Fibroblast of the aortic adventitia (primary cell): ENCODE measurements at regions not wholly inside any gene's neighbourhood (a gene's known extent, or its start where the extent isn't known, plus 50 kb on each side); places are given as distances from the start of the nearest gene placed in this dataset.

Experiments used
- DNase-seq: peaks from one replicate; pipeline ENCODE4 v3.0.0-alpha.2; 2010; ENCODE audit warnings: low read depth
- H3K4me3 ChIP-seq: 2 replicates; pipeline ENCODE4 v1.5.1; 2011; ENCODE audit warnings: low read depth, mild to moderate bottlenecking, control low read depth, low read length, moderate library complexity
- CTCF ChIP-seq: IDR thresholded peaks from 2 replicates; pipeline ENCODE4 v1.5.1; 2011; ENCODE audit warnings: mild to moderate bottlenecking, low read length, control low read depth, inconsistent platforms; ENCODE audit not compliant: insufficient read depth

- no peak overlapping the region for H3K4me3 ChIP-seq
- DNase-seq = no peak
- TF ChIP-seq CTCF = no peak
These were observed 70.4 kb upstream of the SMNDC1 start for GRCh38 chr10:110375121-110375520.

- no peak for DNase-seq
- H3K4me3 ChIP-seq = no peak overlapping the region
- no peak for TF ChIP-seq CTCF
These were observed 71.5 kb upstream of the SMNDC1 start for GRCh38 chr10:110376021-110376766.

- TF ChIP-seq CTCF = no peak
- H3K4me3 ChIP-seq = no peak overlapping the region
- no peak for DNase-seq
These were observed 72.0 kb upstream of the SMNDC1 start for GRCh38 chr10:110376767-110377160.

- no peak for TF ChIP-seq CTCF
- no peak for DNase-seq
- no peak overlapping the region for H3K4me3 ChIP-seq
These were observed 73.3 kb upstream of the SMNDC1 start for GRCh38 chr10:110378006-110378405.

GRCh38 chr10:110378533-110379108 lies 73.9 kb upstream of the SMNDC1 start:
- no peak for TF ChIP-seq CTCF
- no peak overlapping the region for H3K4me3 ChIP-seq
- no peak for DNase-seq

- no peak overlapping the region for H3K4me3 ChIP-seq
- TF ChIP-seq CTCF = no peak
- DNase-seq = no peak
These were observed 75.1 kb upstream of the SMNDC1 start for GRCh38 chr10:110379831-110380230.
